GM18502 (cell line): ENCODE measurements at regions not wholly inside any gene's neighbourhood (a gene's known extent, or its start where the extent isn't known, plus 50 kb on each side); places are given as distances from the start of the nearest gene placed in this dataset.
"Not testable (repeated sequence)": the region's sequence is repeated elsewhere in the genome, so short reads cannot be mapped to it uniquely, and the experiment has no call there.

Source experiments
- ATAC-seq: cut with Tn5 transposase; IDR thresholded peaks from one replicate; pipeline ENCODE4 v1.9.1; 2021; ENCODE audit warnings: mild to moderate bottlenecking; ENCODE audit not compliant: unreplicated experiment, poor library complexity

GRCh38 chr12:9543341-9543740, 64.4 kb downstream of the KLRB1 start:
- not testable (repeated sequence) for ATAC-seq

- not testable (repeated sequence) for ATAC-seq
Measured at GRCh38 chr12:9542827-9543226, 64.9 kb downstream of the KLRB1 start.

GRCh38 chr12:9515925-9516324, 91.8 kb downstream of the KLRB1 start:
- not testable (repeated sequence) for ATAC-seq

- not testable (repeated sequence) for ATAC-seq
Measured at GRCh38 chr12:9512695-9513094, 95.0 kb downstream of the KLRB1 start.

GRCh38 chr12:9510392-9511011, 97.2 kb downstream of the KLRB1 start:
- ATAC-seq = not testable (repeated sequence)

GRCh38 chr12:9509464-9510161, 98.1 kb downstream of the KLRB1 start:
- no peak for ATAC-seq

- ATAC-seq = no peak
Measured at GRCh38 chr12:9506746-9507145, 101.0 kb downstream of the KLRB1 start.

- peak; percentile 54 for ATAC-seq
Measured at GRCh38 chr12:9503384-9503783, 104.3 kb downstream of the KLRB1 start.

GRCh38 chr12:9502845-9503244, 104.9 kb downstream of the KLRB1 start:
- ATAC-seq = not testable (repeated sequence)

GRCh38 chr12:9493325-9493724, 114.4 kb downstream of the KLRB1 start:
- not testable (repeated sequence) for ATAC-seq

- not testable (repeated sequence) for ATAC-seq
Measured at GRCh38 chr12:9481289-9481688, 126.4 kb downstream of the KLRB1 start.

- not testable (repeated sequence) for ATAC-seq
Measured at GRCh38 chr12:9474197-9474596, 133.5 kb downstream of the KLRB1 start.

GRCh38 chr12:9473638-9474037, 134.1 kb downstream of the KLRB1 start:
- ATAC-seq = not testable (repeated sequence)

GRCh38 chr12:9471501-9471900, 136.2 kb downstream of the KLRB1 start:
- ATAC-seq = not testable (repeated sequence)

GRCh38 chr12:9470367-9470766, 137.3 kb downstream of the KLRB1 start:
- not testable (repeated sequence) for ATAC-seq

GRCh38 chr12:9469956-9470355, 137.8 kb downstream of the KLRB1 start:
- not testable (repeated sequence) for ATAC-seq

- not testable (repeated sequence) for ATAC-seq
Measured at GRCh38 chr12:9469463-9469862, 138.3 kb downstream of the KLRB1 start.

- ATAC-seq = not testable (repeated sequence)
Measured at GRCh38 chr12:9468998-9469397, 138.7 kb downstream of the KLRB1 start.

- not testable (repeated sequence) for ATAC-seq
Measured at GRCh38 chr12:9468144-9468543, 139.6 kb downstream of the KLRB1 start.

GRCh38 chr12:9464408-9464807, 143.3 kb downstream of the KLRB1 start:
- ATAC-seq = no peak

GRCh38 chr12:9455516-9455915, 152.2 kb downstream of the KLRB1 start:
- ATAC-seq = not testable (repeated sequence)

- ATAC-seq = not testable (repeated sequence)
Measured at GRCh38 chr12:9454021-9454420, 153.7 kb downstream of the KLRB1 start.
